Suprapubic skin (tissue), 3 donors: ENCODE measurements at regions not wholly inside any gene's neighbourhood (a gene's known extent, or its start where the extent isn't known, plus 50 kb on each side); places are given as distances from the start of the nearest gene placed in this dataset.

ENCODE experiments used
- CTCF ChIP-seq, 2 donors: fragments of 200-600 bp in 1 of 2; fragments of 450-650 bp in 1 of 2; sonication (generic) in 1 of 2; IDR thresholded peaks; one replicate each; pipeline ENCODE4 v1.5.1; 2016 to 2019; ENCODE audit warnings: antibody characterized with exemption in 2 of 2, mild to moderate bottlenecking in 1 of 2, moderate library complexity in 1 of 2
- EP300 ChIP-seq: sonication (generic); formaldehyde crosslinking; IDR thresholded peaks from one replicate; pipeline ENCODE4 v1.6.1; 2017; ENCODE audit warnings: antibody characterized with exemption

- no peak for TF ChIP-seq CTCF (IDR thresholded peaks at IDR 0.05)
- TF ChIP-seq EP300: no peak
Measured at GRCh38 chr3:112738366-112738765, 97.4 kb upstream of the CCDC80 start.
